ENCODE measurements at regions not wholly inside any gene's neighbourhood (a gene's known extent, or its start where the extent isn't known, plus 50 kb on each side); places are given as distances from the start of the nearest gene placed in this dataset.
"Not testable (repeated sequence)": the region's sequence is repeated elsewhere in the genome, so short reads cannot be mapped to it uniquely, and the experiment has no call there.

- DNase-seq (ENCODE audit: low read depth in 2 of 2): no peak
Observed at GRCh38 chr3:56926243-56926946, 124.6 kb upstream of the ARHGEF3 start.

GRCh38 chr3:56924700-56925099 lies 123.0 kb upstream of the ARHGEF3 start:
- DNase-seq (ENCODE audit: low read depth in 2 of 2): not testable (repeated sequence)

- no peak for DNase-seq (ENCODE audit: low read depth in 2 of 2)
Observed at GRCh38 chr3:56923526-56924224, 121.9 kb upstream of the ARHGEF3 start.

- no peak for DNase-seq (ENCODE audit: low read depth in 2 of 2)
Observed at GRCh38 chr3:56921573-56922453, 120.1 kb upstream of the ARHGEF3 start.

- no peak for DNase-seq (ENCODE audit: low read depth in 2 of 2)
Observed at GRCh38 chr3:56919797-56920195, 118.0 kb upstream of the ARHGEF3 start.

GRCh38 chr3:56919137-56919796 lies 117.5 kb upstream of the ARHGEF3 start:
- no peak for DNase-seq (ENCODE audit: low read depth in 2 of 2)

- no peak for DNase-seq (ENCODE audit: low read depth in 2 of 2)
Observed at GRCh38 chr3:56918111-56918568, 116.4 kb upstream of the ARHGEF3 start.

- DNase-seq (ENCODE audit: low read depth in 2 of 2): no peak
Observed at GRCh38 chr3:56917361-56918110, 115.8 kb upstream of the ARHGEF3 start.

GRCh38 chr3:56916716-56917360 lies 115.1 kb upstream of the ARHGEF3 start:
- DNase-seq (ENCODE audit: low read depth in 2 of 2): no peak

- peak; percentile 43 to 53 for DNase-seq (ENCODE audit: low read depth in 2 of 2)
Observed at GRCh38 chr3:56915966-56916586, 114.3 kb upstream of the ARHGEF3 start.

GRCh38 chr3:56914646-56915045 lies 112.9 kb upstream of the ARHGEF3 start:
- DNase-seq (ENCODE audit: low read depth in 2 of 2): no peak

- no peak for DNase-seq (ENCODE audit: low read depth in 2 of 2)
Observed at GRCh38 chr3:56911363-56911762, 109.6 kb upstream of the ARHGEF3 start.

GRCh38 chr3:56909349-56909748 lies 107.6 kb upstream of the ARHGEF3 start:
- no peak for DNase-seq (ENCODE audit: low read depth in 2 of 2)

GRCh38 chr3:56908004-56908403 lies 106.3 kb upstream of the ARHGEF3 start:
- no peak for DNase-seq (ENCODE audit: low read depth in 2 of 2)

- DNase-seq (ENCODE audit: low read depth in 2 of 2): no peak
Observed at GRCh38 chr3:56904552-56905215, 102.9 kb upstream of the ARHGEF3 start.

- DNase-seq (ENCODE audit: low read depth in 2 of 2): no peak
Observed at GRCh38 chr3:56903231-56903782, 101.6 kb upstream of the ARHGEF3 start.

GRCh38 chr3:56902468-56903160 lies 100.9 kb upstream of the ARHGEF3 start:
- no peak for DNase-seq (ENCODE audit: low read depth in 2 of 2)

- no peak for DNase-seq (ENCODE audit: low read depth in 2 of 2)
Observed at GRCh38 chr3:56900801-56901200, 99.1 kb upstream of the ARHGEF3 start.

GRCh38 chr3:56899851-56900250 lies 98.1 kb upstream of the ARHGEF3 start:
- DNase-seq (ENCODE audit: low read depth in 2 of 2): no peak

Measured in stimulated activated CD8-positive, alpha-beta memory T cell treated with anti-CD3 and anti-CD28 coated beads, Interleukin-2, amount 100 ng/mL, for 1 hour (primary cell).